HS-5 (cell line): ENCODE measurements at regions not wholly inside any gene's neighbourhood (a gene's known extent, or its start where the extent isn't known, plus 50 kb on each side); places are given as distances from the start of the nearest gene placed in this dataset.

Experiments
- DNase-seq: peaks from one replicate; pipeline ENCODE4 v3.0.0-alpha.2; 2012; ENCODE audit warnings: low read depth

GRCh38 chr11:56932572-56933220 lies 56.0 kb upstream of the OR5AK2 start:
- DNase-seq = peak; percentile 74

GRCh38 chr11:56923116-56923515 lies 65.6 kb upstream of the OR5AK2 start:
- DNase-seq = no peak

- no peak for DNase-seq
These were observed 66.3 kb upstream of the OR5AK2 start for GRCh38 chr11:56922421-56922820.

- no peak for DNase-seq
These were observed 70.9 kb upstream of the OR5AK2 start for GRCh38 chr11:56917708-56918400.

GRCh38 chr11:56916587-56916986 lies 72.1 kb upstream of the OR5AK2 start:
- no peak for DNase-seq

- DNase-seq = no peak
These were observed 72.6 kb upstream of the OR5AK2 start for GRCh38 chr11:56916162-56916561.

- no peak for DNase-seq
These were observed 77.4 kb upstream of the OR5AK2 start for GRCh38 chr11:56911312-56911711.

GRCh38 chr11:56910785-56911184 lies 77.9 kb upstream of the OR5AK2 start:
- no peak for DNase-seq

GRCh38 chr11:56910046-56910773 lies 78.5 kb upstream of the OR5AK2 start:
- DNase-seq = no peak

GRCh38 chr11:56909563-56909962 lies 79.2 kb upstream of the OR5AK2 start:
- no peak for DNase-seq

GRCh38 chr11:56909080-56909479 lies 79.6 kb upstream of the OR5AK2 start:
- DNase-seq = no peak

- no peak for DNase-seq
These were observed 82.0 kb upstream of the OR5AK2 start for GRCh38 chr11:56906683-56907148.

- DNase-seq = no peak
These were observed 82.8 kb upstream of the OR5AK2 start for GRCh38 chr11:56905936-56906335.

- no peak for DNase-seq
These were observed 83.3 kb upstream of the OR5AK2 start for GRCh38 chr11:56905442-56905841.

- DNase-seq = no peak
These were observed 89.9 kb upstream of the OR5AK2 start for GRCh38 chr11:56898856-56899255.

- no peak for DNase-seq
These were observed 98.0 kb upstream of the OR5AK2 start for GRCh38 chr11:56890584-56891305.

GRCh38 chr11:56889986-56890385 lies 98.7 kb upstream of the OR5AK2 start:
- no peak for DNase-seq

GRCh38 chr11:56887940-56888339 lies 100.8 kb upstream of the OR5AK2 start:
- DNase-seq = no peak

GRCh38 chr11:56886455-56886854 lies 102.3 kb upstream of the OR5AK2 start:
- no peak for DNase-seq

- DNase-seq = no peak
These were observed 102.9 kb upstream of the OR5AK2 start for GRCh38 chr11:56885854-56886253.

- no peak for DNase-seq
These were observed 103.5 kb upstream of the OR5AK2 start for GRCh38 chr11:56885177-56885576.

GRCh38 chr11:56883371-56883987 lies 105.2 kb upstream of the OR5AK2 start:
- DNase-seq = no peak
